WTC11 (cell line): ENCODE measurements at regions not wholly inside any gene's neighbourhood (a gene's known extent, or its start where the extent isn't known, plus 50 kb on each side); places are given as distances from the start of the nearest gene placed in this dataset.

ENCODE experiments used
- ATAC-seq: fragments of 200-7000 bp; cut with Tn5 transposase; 2 replicates; pipeline ENCODE4 v1.10.0; 2021; ENCODE audit warnings: mild to moderate bottlenecking, moderate library complexity
- CTCF ChIA-PET: fragments of 300-600 bp; sonication (Branson Sonifier 250); formaldehyde crosslinking; loops from one replicate; lab custom pipeline; 2021; ENCODE audit warnings: antibody characterized with exemption; lab: Charles Lee
- POLR2A ChIA-PET: fragments of 350-600 bp; sonication (Branson Sonifier 250); formaldehyde crosslinking; loops from one replicate; lab custom pipeline; 2021; ENCODE audit warnings: antibody characterized with exemption; lab: Charles Lee
- DNase-seq: peaks from one replicate; pipeline ENCODE4 v3.0.0; 2021; ENCODE audit warnings: low spot score
- H3K27ac Mint-ChIP-seq: 2 replicates; pipeline ENCODE4 v1.8.0; 2021; ENCODE audit warnings: mixed read lengths
- H3K27me3 Mint-ChIP-seq: 2 replicates; pipeline ENCODE4 v1.8.0; 2021; ENCODE audit warnings: low read depth, mild to moderate bottlenecking, moderate library complexity, mixed read lengths
- H3K36me3 Mint-ChIP-seq: 2 replicates; pipeline ENCODE4 v1.8.0; 2021; ENCODE audit warnings: mixed read lengths
- H3K4me1 Mint-ChIP-seq: 2 replicates; pipeline ENCODE4 v1.8.0; 2022; ENCODE audit warnings: mixed read lengths
- H3K4me3 Mint-ChIP-seq: 2 replicates; pipeline ENCODE4 v1.8.0; 2021; ENCODE audit warnings: mild to moderate bottlenecking, moderate library complexity, mixed read lengths
- H3K9me3 Mint-ChIP-seq: 2 replicates; pipeline ENCODE4 v1.8.0; 2021; ENCODE audit warnings: mixed read lengths
- ATF1 ChIP-seq: sonication (generic); formaldehyde crosslinking; IDR thresholded peaks from 2 replicates; pipeline ENCODE4 v1.8.1; 2023; ENCODE audit warnings: mild to moderate bottlenecking, moderate library complexity, missing genetic modification reagents
- CBFB ChIP-seq: sonication (generic); formaldehyde crosslinking; IDR thresholded peaks from 2 replicates; pipeline ENCODE4 v1.8.1; 2022; ENCODE audit warnings: mild to moderate bottlenecking, low read depth, missing genetic modification reagents
- CREB1 ChIP-seq: sonication (generic); formaldehyde crosslinking; IDR thresholded peaks from 2 replicates; pipeline ENCODE4 v1.8.0; 2023; ENCODE audit warnings: mild to moderate bottlenecking, missing genetic modification reagents
- CREM ChIP-seq: sonication (generic); formaldehyde crosslinking; IDR thresholded peaks from 2 replicates; pipeline ENCODE4 v1.8.1; 2022; ENCODE audit warnings: mild to moderate bottlenecking, missing genetic modification reagents, moderate library complexity
- E2F1 ChIP-seq: sonication (generic); formaldehyde crosslinking; IDR thresholded peaks from 2 replicates; pipeline ENCODE4 v1.8.0; 2022; ENCODE audit warnings: mild to moderate bottlenecking, missing genetic modification reagents
- EMX1 ChIP-seq: fragments of 250-450 bp; sonication (Bioruptor Pico); IDR thresholded peaks from 2 replicates; pipeline ENCODE4 v1.8.0; 2021; ENCODE audit warnings: mild to moderate bottlenecking
- FOXP1 ChIP-seq: sonication (generic); formaldehyde crosslinking; IDR thresholded peaks from 2 replicates; pipeline ENCODE4 v1.8.0; 2022; ENCODE audit warnings: missing genetic modification reagents, mild to moderate bottlenecking, moderate library complexity, borderline replicate concordance
- GTF2I ChIP-seq: fragments of 250-450 bp; sonication (Bioruptor Pico); conservative IDR thresholded peaks from 2 replicates; pipeline ENCODE4 v1.4.0; 2021; ENCODE audit warnings: mild to moderate bottlenecking
- HMGA2 ChIP-seq: fragments of 250-450 bp; sonication (Bioruptor Pico); IDR thresholded peaks from 2 replicates; pipeline ENCODE4 v1.4.0; 2021; ENCODE audit warnings: mild to moderate bottlenecking, moderate library complexity
- JAZF1 ChIP-seq: fragments of 250-450 bp; sonication (Bioruptor Pico); IDR thresholded peaks from 2 replicates; pipeline ENCODE4 v1.9.0; 2021; ENCODE audit warnings: moderate library complexity, mild to moderate bottlenecking, inconsistent platforms
- MLX ChIP-seq: sonication (generic); formaldehyde crosslinking; IDR thresholded peaks from 2 replicates; pipeline ENCODE4 v1.8.1; 2023; ENCODE audit warnings: mild to moderate bottlenecking, missing genetic modification reagents, moderate library complexity
- NFATC4 ChIP-seq: fragments of 250-450 bp; sonication (Bioruptor Pico); IDR thresholded peaks from 2 replicates; pipeline ENCODE4 v1.9.0; 2021; ENCODE audit warnings: mild to moderate bottlenecking
- NR2C2 ChIP-seq: sonication (generic); formaldehyde crosslinking; IDR thresholded peaks from 2 replicates; pipeline ENCODE4 v1.8.0; 2022; ENCODE audit warnings: mild to moderate bottlenecking, missing genetic modification reagents
- NR3C1 ChIP-seq: sonication (generic); formaldehyde crosslinking; conservative IDR thresholded peaks from 2 replicates; pipeline ENCODE4 v1.8.1; 2023; ENCODE audit warnings: low read depth, mild to moderate bottlenecking, missing genetic modification reagents
- PREB ChIP-seq: sonication (generic); formaldehyde crosslinking; IDR thresholded peaks from 2 replicates; pipeline ENCODE4 v1.8.1; 2022; ENCODE audit warnings: mild to moderate bottlenecking, missing genetic modification reagents, moderate library complexity, borderline replicate concordance
- SMAD3 ChIP-seq: sonication (generic); formaldehyde crosslinking; IDR thresholded peaks from 2 replicates; pipeline ENCODE4 v1.8.0; 2022; ENCODE audit warnings: missing genetic modification reagents, mild to moderate bottlenecking, borderline replicate concordance
- SMAD4 ChIP-seq: sonication (generic); formaldehyde crosslinking; IDR thresholded peaks from 2 replicates; pipeline ENCODE4 v1.8.0; 2022; ENCODE audit warnings: mild to moderate bottlenecking, missing genetic modification reagents
- SP1 ChIP-seq: sonication (generic); formaldehyde crosslinking; conservative IDR thresholded peaks from 2 replicates; pipeline ENCODE4 v1.8.1; 2022; ENCODE audit warnings: missing genetic modification reagents
- TCF7 ChIP-seq: sonication (generic); formaldehyde crosslinking; IDR thresholded peaks from 2 replicates; pipeline ENCODE4 v1.8.0; 2022; ENCODE audit warnings: mild to moderate bottlenecking, low read depth, missing genetic modification reagents, moderate library complexity
- TEAD1 ChIP-seq: sonication (generic); formaldehyde crosslinking; IDR thresholded peaks from 2 replicates; pipeline ENCODE4 v1.8.0; 2022; ENCODE audit warnings: mild to moderate bottlenecking, missing genetic modification reagents
- ZBTB43 ChIP-seq: sonication (generic); formaldehyde crosslinking; IDR thresholded peaks from 2 replicates; pipeline ENCODE4 v1.8.1; 2023; ENCODE audit warnings: mild to moderate bottlenecking, missing genetic modification reagents
- ZNF671 ChIP-seq: fragments of 250-450 bp; sonication (Bioruptor Pico); IDR thresholded peaks from 2 replicates; pipeline ENCODE4 v1.8.0; 2021; ENCODE audit warnings: mild to moderate bottlenecking
- TF ChIP-seq, protein P1 (sequence below): sonication (generic); formaldehyde crosslinking; conservative IDR thresholded peaks from 2 replicates; pipeline ENCODE4 v1.8.1; 2023; ENCODE audit warnings: mild to moderate bottlenecking, low read depth, missing genetic modification reagents, moderate library complexity
- TF ChIP-seq, protein P2 (sequence below): sonication (generic); formaldehyde crosslinking; IDR thresholded peaks from 2 replicates; pipeline ENCODE4 v1.8.1; 2022; ENCODE audit warnings: low read depth, missing genetic modification reagents, borderline replicate concordance
- TF ChIP-seq, protein P3 (sequence below): sonication (generic); formaldehyde crosslinking; IDR thresholded peaks from 2 replicates; pipeline ENCODE4 v1.8.0; 2022; ENCODE audit warnings: mild to moderate bottlenecking, missing genetic modification reagents
- TF ChIP-seq, protein P4 (sequence below): fragments of 250-450 bp; sonication (Bioruptor Pico); IDR thresholded peaks from 2 replicates; pipeline ENCODE4 v1.8.0; 2021; ENCODE audit warnings: mild to moderate bottlenecking

DNA sequence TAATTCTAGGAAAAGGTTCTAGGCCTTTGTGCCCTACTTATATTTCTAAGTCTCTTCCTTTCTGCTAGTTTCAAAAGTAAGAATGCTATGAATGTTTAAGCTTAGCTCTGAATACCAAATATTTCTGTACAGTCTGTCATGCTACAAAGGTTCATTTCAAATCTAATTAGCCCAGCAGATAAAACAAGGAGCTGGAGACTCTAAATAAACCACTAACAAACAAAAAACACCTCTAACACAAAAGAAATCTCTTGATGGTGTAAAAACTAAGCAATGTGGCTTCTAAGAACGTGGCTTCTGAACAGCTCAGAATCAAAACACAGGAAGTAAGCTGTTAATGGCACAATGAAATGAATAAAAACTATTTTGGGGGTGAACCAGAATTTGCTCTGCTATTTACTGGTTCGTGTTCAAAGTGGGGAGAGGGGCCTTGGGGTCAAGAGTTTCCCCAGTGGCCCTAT, 198.3 kb downstream of the BCAS1 start:
- Mint-ChIP-seq H3K36me3 (no peaks in the 10 kb centered on the region), H3K4me1 (peaks cover 73% of the 10 kb centered on the region), H3K4me3 (no peak overlapping the region; the same call in 1 of the 2 replicates), H3K27me3 (no peaks in the 10 kb centered on the region; the same call in 1 of the 2 replicates)
- POLR2A ChIA-PET = no interaction called here
- TF ChIP-seq JAZF1 (no peak), TCF7 (no peak), MLX (CRISPR knock-in tag) (no peak), FOXP1 (CRISPR knock-in tag) (no peak), NR3C1 (CRISPR knock-in tag) (no peak), ATF1 (CRISPR knock-in tag) (no peak), SMAD3 (no peak)
- TF ChIP-seq, protein P1, sequence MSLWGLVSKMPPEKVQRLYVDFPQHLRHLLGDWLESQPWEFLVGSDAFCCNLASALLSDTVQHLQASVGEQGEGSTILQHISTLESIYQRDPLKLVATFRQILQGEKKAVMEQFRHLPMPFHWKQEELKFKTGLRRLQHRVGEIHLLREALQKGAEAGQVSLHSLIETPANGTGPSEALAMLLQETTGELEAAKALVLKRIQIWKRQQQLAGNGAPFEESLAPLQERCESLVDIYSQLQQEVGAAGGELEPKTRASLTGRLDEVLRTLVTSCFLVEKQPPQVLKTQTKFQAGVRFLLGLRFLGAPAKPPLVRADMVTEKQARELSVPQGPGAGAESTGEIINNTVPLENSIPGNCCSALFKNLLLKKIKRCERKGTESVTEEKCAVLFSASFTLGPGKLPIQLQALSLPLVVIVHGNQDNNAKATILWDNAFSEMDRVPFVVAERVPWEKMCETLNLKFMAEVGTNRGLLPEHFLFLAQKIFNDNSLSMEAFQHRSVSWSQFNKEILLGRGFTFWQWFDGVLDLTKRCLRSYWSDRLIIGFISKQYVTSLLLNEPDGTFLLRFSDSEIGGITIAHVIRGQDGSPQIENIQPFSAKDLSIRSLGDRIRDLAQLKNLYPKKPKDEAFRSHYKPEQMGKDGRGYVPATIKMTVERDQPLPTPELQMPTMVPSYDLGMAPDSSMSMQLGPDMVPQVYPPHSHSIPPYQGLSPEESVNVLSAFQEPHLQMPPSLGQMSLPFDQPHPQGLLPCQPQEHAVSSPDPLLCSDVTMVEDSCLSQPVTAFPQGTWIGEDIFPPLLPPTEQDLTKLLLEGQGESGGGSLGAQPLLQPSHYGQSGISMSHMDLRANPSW (CRISPR knock-in tag) = no peak
- TF ChIP-seq, protein P2, sequence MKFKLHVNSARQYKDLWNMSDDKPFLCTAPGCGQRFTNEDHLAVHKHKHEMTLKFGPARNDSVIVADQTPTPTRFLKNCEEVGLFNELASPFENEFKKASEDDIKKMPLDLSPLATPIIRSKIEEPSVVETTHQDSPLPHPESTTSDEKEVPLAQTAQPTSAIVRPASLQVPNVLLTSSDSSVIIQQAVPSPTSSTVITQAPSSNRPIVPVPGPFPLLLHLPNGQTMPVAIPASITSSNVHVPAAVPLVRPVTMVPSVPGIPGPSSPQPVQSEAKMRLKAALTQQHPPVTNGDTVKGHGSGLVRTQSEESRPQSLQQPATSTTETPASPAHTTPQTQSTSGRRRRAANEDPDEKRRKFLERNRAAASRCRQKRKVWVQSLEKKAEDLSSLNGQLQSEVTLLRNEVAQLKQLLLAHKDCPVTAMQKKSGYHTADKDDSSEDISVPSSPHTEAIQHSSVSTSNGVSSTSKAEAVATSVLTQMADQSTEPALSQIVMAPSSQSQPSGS (CRISPR knock-in tag) = no peak
- TF ChIP-seq, all 79 proteins: peak for 0
- CTCF ChIA-PET = interaction anchor here (0.6 to 2.5 kb wide), 3 partner anchors 44 to 145 kb away, joined by 3 to 23 read pairs (median 6); no protein-coding TSS in a partner anchor
- Mint-ChIP-seq H3K27ac (peak overlapping the region; percentile 93), H3K9me3 (no peaks in the 10 kb centered on the region)
- ATAC-seq = no peak
- no peak for DNase-seq

- DNase-seq = no peak
- ChIA-PET POLR2A (no interaction called here), CTCF (interaction anchor here (1.3 to 2.5 kb wide), 2 partner anchors 45 to 68 kb away, joined by 6 to 23 read pairs; no protein-coding TSS in a partner anchor)
- ATAC-seq = no peak
- Mint-ChIP-seq H3K27me3 (no peaks in the 10 kb centered on the region; the same call in 1 of the 2 replicates), H3K27ac (peak overlapping the region; percentile 88), H3K4me1 (peaks cover 73% of the 10 kb centered on the region), H3K9me3 (no peaks in the 10 kb centered on the region), H3K36me3 (no peaks in the 10 kb centered on the region), H3K4me3 (no peak overlapping the region)
- TF ChIP-seq JAZF1 (no peak), CREM (CRISPR knock-in tag) (no peak), TEAD1 (CRISPR knock-in tag) (no peak), GTF2I (CRISPR knock-in tag) (no peak), ZNF671 (no peak), NR2C2 (CRISPR knock-in tag) (no peak), ZBTB43 (CRISPR knock-in tag) (no peak), FOXP1 (CRISPR knock-in tag) (no peak), E2F1 (CRISPR knock-in tag) (no peak), SMAD4 (CRISPR knock-in tag) (no peak), HMGA2 (CRISPR knock-in tag) (no peak), NFATC4 (CRISPR knock-in tag) (no peak), EMX1 (no peak), CBFB (CRISPR knock-in tag) (no peak), CREB1 (CRISPR knock-in tag) (no peak), SP1 (no peak), PREB (CRISPR knock-in tag) (no peak)
- TF ChIP-seq, protein P3, sequence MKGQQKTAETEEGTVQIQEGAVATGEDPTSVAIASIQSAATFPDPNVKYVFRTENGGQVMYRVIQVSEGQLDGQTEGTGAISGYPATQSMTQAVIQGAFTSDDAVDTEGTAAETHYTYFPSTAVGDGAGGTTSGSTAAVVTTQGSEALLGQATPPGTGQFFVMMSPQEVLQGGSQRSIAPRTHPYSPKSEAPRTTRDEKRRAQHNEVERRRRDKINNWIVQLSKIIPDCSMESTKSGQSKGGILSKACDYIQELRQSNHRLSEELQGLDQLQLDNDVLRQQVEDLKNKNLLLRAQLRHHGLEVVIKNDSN = no peak
- TF ChIP-seq, protein P4, sequence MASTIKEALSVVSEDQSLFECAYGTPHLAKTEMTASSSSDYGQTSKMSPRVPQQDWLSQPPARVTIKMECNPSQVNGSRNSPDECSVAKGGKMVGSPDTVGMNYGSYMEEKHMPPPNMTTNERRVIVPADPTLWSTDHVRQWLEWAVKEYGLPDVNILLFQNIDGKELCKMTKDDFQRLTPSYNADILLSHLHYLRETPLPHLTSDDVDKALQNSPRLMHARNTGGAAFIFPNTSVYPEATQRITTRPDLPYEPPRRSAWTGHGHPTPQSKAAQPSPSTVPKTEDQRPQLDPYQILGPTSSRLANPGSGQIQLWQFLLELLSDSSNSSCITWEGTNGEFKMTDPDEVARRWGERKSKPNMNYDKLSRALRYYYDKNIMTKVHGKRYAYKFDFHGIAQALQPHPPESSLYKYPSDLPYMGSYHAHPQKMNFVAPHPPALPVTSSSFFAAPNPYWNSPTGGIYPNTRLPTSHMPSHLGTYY (CRISPR knock-in tag) = no peak
Measured at GRCh38 chr20:53871541-53871940, 198.9 kb downstream of the BCAS1 start.
